Astrocyte (in vitro differentiated cells and primary cell): ENCODE measurements at regions not wholly inside any gene's neighbourhood (a gene's known extent, or its start where the extent isn't known, plus 50 kb on each side); places are given as distances from the start of the nearest gene placed in this dataset.

Experiments used
- DNase-seq: peaks from one replicate; pipeline ENCODE4 v3.0.0-alpha.2; 2010; ENCODE audit warnings: low read depth
- FAIRE-seq: peaks from 2 replicates; lab custom pipeline; 2011; peaks lifted over from hg19 to GRCh38; lab: Jason Lieb, UNC
- H2AFZ ChIP-seq: 2 replicates; pipeline ENCODE4 v1.6.0; 2012; ENCODE audit warnings: low read depth, low read length, inconsistent platforms
- H3K27ac ChIP-seq: 2 replicates; pipeline ENCODE4 v1.5.1; 2011; ENCODE audit warnings: low read depth, low read length, inconsistent platforms
- H3K27me3 ChIP-seq: 2 replicates; pipeline ENCODE4 v1.6.0; 2011; ENCODE audit warnings: low read length, inconsistent platforms; ENCODE audit not compliant: insufficient read depth
- H3K36me3 ChIP-seq: 2 replicates; pipeline ENCODE4 v1.5.1; 2011; ENCODE audit warnings: low read length, inconsistent platforms; ENCODE audit not compliant: insufficient read depth
- H3K4me1 ChIP-seq: 2 replicates; pipeline ENCODE4 v1.5.1; 2011; ENCODE audit warnings: low read length, inconsistent platforms; ENCODE audit not compliant: insufficient read depth
- H3K4me2 ChIP-seq: 2 replicates; pipeline ENCODE4 v1.6.0; 2012; ENCODE audit warnings: low read length, inconsistent platforms
- H3K4me3 ChIP-seq: 2 replicates; pipeline ENCODE4 v1.5.1; 2011; ENCODE audit warnings: low read depth, mild to moderate bottlenecking, low read length, inconsistent platforms; ENCODE audit not compliant: insufficient read depth
- H3K79me2 ChIP-seq: 2 replicates; pipeline ENCODE4 v1.6.0; 2012; ENCODE audit warnings: mild to moderate bottlenecking, low read length, inconsistent platforms; ENCODE audit not compliant: insufficient read depth
- H3K9ac ChIP-seq: 2 replicates; pipeline ENCODE4 v1.6.0; 2012; ENCODE audit warnings: mild to moderate bottlenecking, low read length, inconsistent platforms
- H3K9me3 ChIP-seq: 2 replicates; pipeline ENCODE4 v1.5.1; 2012; ENCODE audit warnings: low read depth, mild to moderate bottlenecking, low read length, inconsistent platforms; ENCODE audit not compliant: insufficient read depth
- H4K20me1 ChIP-seq: 2 replicates; pipeline ENCODE4 v1.6.0; 2012; ENCODE audit warnings: low read length, inconsistent platforms; ENCODE audit not compliant: insufficient read depth
- H3K27ac Mint-ChIP-seq: one replicate; pipeline ENCODE4 v1.8.0; 2021; ENCODE audit warnings: mild to moderate bottlenecking, mixed read lengths; ENCODE audit not compliant: unreplicated experiment
- H3K27me3 Mint-ChIP-seq: one replicate; pipeline ENCODE4 v1.8.0; 2021; ENCODE audit warnings: low read depth, mixed read lengths; ENCODE audit not compliant: unreplicated experiment
- H3K36me3 Mint-ChIP-seq: one replicate; pipeline ENCODE4 v1.8.0; 2021; ENCODE audit warnings: low read depth, mixed read lengths; ENCODE audit not compliant: unreplicated experiment
- H3K4me1 Mint-ChIP-seq: one replicate; pipeline ENCODE4 v1.8.0; 2021; ENCODE audit warnings: low read depth, mixed read lengths; ENCODE audit not compliant: unreplicated experiment
- H3K4me3 Mint-ChIP-seq: one replicate; pipeline ENCODE4 v1.8.0; 2021; ENCODE audit warnings: mild to moderate bottlenecking, moderate library complexity, mixed read lengths; ENCODE audit not compliant: unreplicated experiment
- H3K9me3 Mint-ChIP-seq: one replicate; pipeline ENCODE4 v1.8.0; 2021; ENCODE audit warnings: mild to moderate bottlenecking, mixed read lengths; ENCODE audit not compliant: unreplicated experiment
- CTCF ChIP-seq: IDR thresholded peaks from 2 replicates; pipeline ENCODE4 v1.5.1; 2011; ENCODE audit warnings: low read depth, mild to moderate bottlenecking, inconsistent platforms, low read length, moderate library complexity; ENCODE audit not compliant: insufficient read depth
- EZH2 ChIP-seq: IDR thresholded peaks from 2 replicates; pipeline ENCODE4 v1.6.1; 2012; ENCODE audit warnings: mild to moderate bottlenecking, low read length, inconsistent platforms; ENCODE audit not compliant: insufficient read depth

GRCh38 chr3:78283994-78284393 lies 1244.1 kb downstream of the ROBO2 start:
- H4K20me1 ChIP-seq = no peaks in the 10 kb centered on the region
- H2AFZ ChIP-seq = no peak overlapping the region
- H3K36me3 ChIP-seq = no peaks in the 10 kb centered on the region
- no peak for FAIRE-seq
- no peaks in the 10 kb centered on the region for H3K27me3 ChIP-seq
- no peak overlapping the region for H3K4me3 Mint-ChIP-seq
- DNase-seq = no peak
- H3K4me1 ChIP-seq = no peaks in the 10 kb centered on the region
- H3K9me3 ChIP-seq = no peaks in the 10 kb centered on the region
- H3K4me2 ChIP-seq = no peak overlapping the region
- H3K36me3 Mint-ChIP-seq = no peaks in the 10 kb centered on the region
- TF ChIP-seq CTCF (peak; percentile 8), EZH2 (no peak)
- no peak overlapping the region for H3K4me3 ChIP-seq
- no peaks in the 10 kb centered on the region for H3K27me3 Mint-ChIP-seq
- H3K79me2 ChIP-seq = no peaks in the 10 kb centered on the region
- no peak overlapping the region for H3K27ac ChIP-seq
- H3K27ac Mint-ChIP-seq = no peak overlapping the region
- H3K9me3 Mint-ChIP-seq = no peaks in the 10 kb centered on the region
- H3K9ac ChIP-seq = no peak overlapping the region
- no peaks in the 10 kb centered on the region for H3K4me1 Mint-ChIP-seq

- H3K4me2 ChIP-seq = no peak overlapping the region
- H3K4me1 Mint-ChIP-seq = no peaks in the 10 kb centered on the region
- H3K9me3 ChIP-seq = no peaks in the 10 kb centered on the region
- FAIRE-seq (no peak), DNase-seq (no peak)
- no peaks in the 10 kb centered on the region for H3K4me1 ChIP-seq
- no peaks in the 10 kb centered on the region for H3K36me3 Mint-ChIP-seq
- H2AFZ ChIP-seq = no peak overlapping the region
- H3K27ac ChIP-seq = no peak overlapping the region
- no peak overlapping the region for H3K4me3 ChIP-seq
- H4K20me1 ChIP-seq = no peaks in the 10 kb centered on the region
- no peaks in the 10 kb centered on the region for H3K27me3 Mint-ChIP-seq
- TF ChIP-seq EZH2 (no peak), CTCF (no peak)
- no peak overlapping the region for H3K4me3 Mint-ChIP-seq
- no peaks in the 10 kb centered on the region for H3K79me2 ChIP-seq
- no peaks in the 10 kb centered on the region for H3K9me3 Mint-ChIP-seq
- H3K27me3 ChIP-seq = no peaks in the 10 kb centered on the region
- H3K27ac Mint-ChIP-seq = no peak overlapping the region
- no peaks in the 10 kb centered on the region for H3K36me3 ChIP-seq
- H3K9ac ChIP-seq = no peak overlapping the region
Measured at GRCh38 chr3:78285032-78285728, 1245.3 kb downstream of the ROBO2 start.

GRCh38 chr3:78287085-78287484 lies 1247.2 kb downstream of the ROBO2 start:
- Histone ChIP-seq H3K9ac (no peak overlapping the region), H3K4me2 (no peak overlapping the region)
- FAIRE-seq = peak; percentile 47

More at GRCh38 chr3:78287085-78287484, 1247.2 kb downstream of the ROBO2 start:
- Mint-ChIP-seq H3K4me3 (no peak overlapping the region), H3K9me3 (no peaks in the 10 kb centered on the region), H3K4me1 (no peaks in the 10 kb centered on the region), H3K36me3 (no peaks in the 10 kb centered on the region), H3K27me3 (no peaks in the 10 kb centered on the region), H3K27ac (no peak overlapping the region)
- Histone ChIP-seq H3K27ac (no peak overlapping the region), H3K4me1 (no peaks in the 10 kb centered on the region), H3K27me3 (no peaks in the 10 kb centered on the region), H4K20me1 (no peaks in the 10 kb centered on the region), H3K36me3 (no peaks in the 10 kb centered on the region), H3K9me3 (no peaks in the 10 kb centered on the region), H3K4me3 (no peak overlapping the region), H3K79me2 (no peaks in the 10 kb centered on the region), H2AFZ (no peak overlapping the region)
- TF ChIP-seq EZH2 = no peak
- no peak for TF ChIP-seq CTCF
- peak; percentile 52 for DNase-seq
